Neuronal stem cell (in vitro differentiated cells): ENCODE measurements at regions not wholly inside any gene's neighbourhood (a gene's known extent, or its start where the extent isn't known, plus 50 kb on each side); places are given as distances from the start of the nearest gene placed in this dataset.

ENCODE experiments used
- DNase-seq: peaks from one replicate; pipeline ENCODE4 v3.0.0-alpha.2; 2013; ENCODE audit warnings: low spot score
- H2AFZ ChIP-seq: one replicate; pipeline ENCODE4 v1.6.1; 2013; ENCODE audit warnings: mild to moderate bottlenecking, low read length, inconsistent platforms
- H2AK5ac ChIP-seq: 2 replicates; pipeline ENCODE4 v1.6.1; 2013; ENCODE audit warnings: low read depth, mild to moderate bottlenecking, inconsistent platforms, low read length, moderate library complexity, mixed read lengths
- H2BK120ac ChIP-seq: 2 replicates; pipeline ENCODE4 v1.6.1; 2013; ENCODE audit warnings: low read depth, mild to moderate bottlenecking, inconsistent platforms, low read length, moderate library complexity, mixed read lengths
- H2BK12ac ChIP-seq: one replicate; pipeline ENCODE4 v1.6.1; 2013; ENCODE audit warnings: low read length, inconsistent platforms
- H2BK15ac ChIP-seq: 2 replicates; pipeline ENCODE4 v1.6.1; 2013; ENCODE audit warnings: mild to moderate bottlenecking, low read length, inconsistent platforms, mixed read lengths
- H2BK5ac ChIP-seq: one replicate; pipeline ENCODE4 v1.6.1; 2013; ENCODE audit warnings: inconsistent platforms, mild to moderate bottlenecking, low read length, moderate library complexity
- H3K14ac ChIP-seq: one replicate; pipeline ENCODE4 v1.6.1; 2013; ENCODE audit warnings: low read length, inconsistent platforms
- H3K18ac ChIP-seq: 2 replicates; pipeline ENCODE4 v1.6.1; 2013; ENCODE audit warnings: low read length, inconsistent platforms
- H3K23ac ChIP-seq: 2 replicates; pipeline ENCODE4 v1.6.1; 2013; ENCODE audit warnings: low read depth, mild to moderate bottlenecking, mixed read lengths, low read length, inconsistent platforms; ENCODE audit not compliant: poor library complexity
- H3K27ac ChIP-seq: replicated peaks from 3 replicates; pipeline ENCODE4 v1.5.1; 2013; ENCODE audit warnings: low read length, inconsistent platforms
- H3K27me3 ChIP-seq, 3 experiments: 2 replicates each; pipeline ENCODE4 v1.6.1; 2013; ENCODE audit warnings: low read length in 3 of 3, mild to moderate bottlenecking in 2 of 3, inconsistent platforms in 1 of 3, low read depth in 1 of 3, mixed read lengths in 1 of 3, moderate library complexity in 1 of 3; ENCODE audit not compliant: control insufficient read depth in 3 of 3, insufficient read depth in 3 of 3
- H3K36me3 ChIP-seq, 2 donors: replicated peaks in 1 of 2; 2 replicates each; pipeline ENCODE4 v1.6.1; 2013; ENCODE audit warnings: low read length in 2 of 2; ENCODE audit not compliant: control insufficient read depth in 2 of 2, insufficient read depth in 2 of 2
- H3K4ac ChIP-seq: 2 replicates; pipeline ENCODE4 v1.6.1; 2013; ENCODE audit warnings: inconsistent platforms, mild to moderate bottlenecking, low read length, moderate library complexity
- H3K4me1 ChIP-seq, 2 donors: 1 replicate in 1 of 2; 2 replicates in 1 of 2; pipeline ENCODE4 v1.6.1; 2013; ENCODE audit warnings: low read length in 2 of 2, low read depth in 1 of 2; ENCODE audit not compliant: control insufficient read depth in 2 of 2, insufficient read depth in 1 of 2
- H3K4me2 ChIP-seq: one replicate; pipeline ENCODE4 v1.6.1; 2013; ENCODE audit warnings: mild to moderate bottlenecking, low read length, inconsistent platforms; ENCODE audit not compliant: insufficient read depth, poor library complexity, severe bottlenecking
- H3K4me3 ChIP-seq, 2 donors: 2 replicates each; pipeline ENCODE4 v1.5.1; 2013; ENCODE audit warnings: low read length in 2 of 2, mild to moderate bottlenecking in 2 of 2, inconsistent platforms in 1 of 2, moderate library complexity in 1 of 2
- H3K79me1 ChIP-seq: one replicate; pipeline ENCODE4 v1.6.1; 2013; ENCODE audit warnings: low read depth, mild to moderate bottlenecking, inconsistent platforms, low read length, moderate library complexity
- H3K9ac ChIP-seq: one replicate; pipeline ENCODE4 v1.6.1; 2013; ENCODE audit warnings: mild to moderate bottlenecking, low read depth, low read length, inconsistent platforms; ENCODE audit not compliant: poor library complexity
- H3K9me3 ChIP-seq, 2 donors: replicated peaks in 1 of 2; 2 replicates each; pipeline versions ENCODE3 to v1.6.1; 2013; ENCODE audit warnings: low read length in 2 of 2, mild to moderate bottlenecking in 2 of 2, inconsistent platforms in 1 of 2, low read depth in 1 of 2, mixed read lengths in 1 of 2, moderate library complexity in 1 of 2; ENCODE audit not compliant: control insufficient read depth in 2 of 2, insufficient read depth in 1 of 2
- H4K8ac ChIP-seq: one replicate; pipeline ENCODE4 v1.6.1; 2013; ENCODE audit warnings: low read depth, mild to moderate bottlenecking, inconsistent platforms, low read length, moderate library complexity
- H4K91ac ChIP-seq: one replicate; pipeline ENCODE4 v1.6.1; 2013; ENCODE audit warnings: low read length, low read depth, mild to moderate bottlenecking, inconsistent platforms; ENCODE audit not compliant: poor library complexity
- WGBS, 2 donors: extraction: QIAGEN DNeasy Blood & Tissue Kit; methylation state at CpG; one replicate each; pipeline ENCODE4 v1.1.7; 2013; ENCODE audit warnings: missing lambda C conversion rate in 2 of 2, mixed read lengths in 1 of 2; ENCODE audit not compliant: insufficient read length in 2 of 2, insufficient replicate concordance in 1 of 2; ENCODE audit errors: extremely low coverage in 2 of 2; 5-methylcytosine and 5-hydroxymethylcytosine counted together

- Histone ChIP-seq H3K79me1 (no peaks in the 10 kb centered on the region), H3K4ac (no peak overlapping the region), H3K23ac (no peak overlapping the region), H3K4me1 (peaks cover 7 to 21% of the 10 kb centered on the region in 2 donors), H2AFZ (peak overlapping the region; percentile 43), H2AK5ac (no peak overlapping the region), H3K27ac (no peak overlapping the region), H2BK12ac (no peak overlapping the region), H3K4me2 (no peak overlapping the region), H3K18ac (no peak overlapping the region), H3K14ac (no peak overlapping the region), H3K9me3 (no peaks in the 10 kb centered on the region), H2BK15ac (no peak overlapping the region), H3K36me3 (no peaks in the 10 kb centered on the region), H4K91ac (no peak overlapping the region), H3K9ac (no peak overlapping the region), H3K27me3 (no peaks in the 10 kb centered on the region), H2BK5ac (no peak overlapping the region), H2BK120ac (no peak overlapping the region), H4K8ac (no peak overlapping the region), H3K4me3 (no peak overlapping the region)
- no CpG with 5 or more reads among the region's 1 CpG for WGBS, 2 donors
- no peak for DNase-seq
These were observed 257.8 kb upstream of the VLDLR start for GRCh38 chr9:2363781-2364180.

- Histone ChIP-seq H3K4me1 (no peaks in the 10 kb centered on the region), H2BK15ac (no peak overlapping the region), H3K18ac (no peak overlapping the region), H3K27ac (no peak overlapping the region), H2BK120ac (no peak overlapping the region), H3K9ac (no peak overlapping the region), H2AK5ac (no peak overlapping the region), H3K79me1 (no peaks in the 10 kb centered on the region), H2BK12ac (no peak overlapping the region), H3K4ac (no peak overlapping the region), H3K27me3 (no peaks in the 10 kb centered on the region), H3K14ac (no peak overlapping the region), H3K9me3 (no peaks in the 10 kb centered on the region), H3K4me2 (no peak overlapping the region), H4K8ac (no peak overlapping the region), H3K4me3 (no peak overlapping the region), H3K23ac (no peak overlapping the region), H2AFZ (no peak overlapping the region), H4K91ac (no peak overlapping the region), H3K36me3 (no peaks in the 10 kb centered on the region), H2BK5ac (no peak overlapping the region)
- no peak for DNase-seq
- WGBS, 2 donors, result no CpG with 5 or more reads among the region's 1 CpG
These were observed 253.6 kb upstream of the VLDLR start for GRCh38 chr9:2367970-2368369.

GRCh38 chr9:2373648-2374047 lies 247.9 kb upstream of the VLDLR start:
- H3K14ac ChIP-seq, result no peak overlapping the region
- H3K4me1 ChIP-seq, result no peaks in the 10 kb centered on the region
- no peak overlapping the region for H3K4ac ChIP-seq
- H4K91ac ChIP-seq, result no peak overlapping the region
- H2AK5ac ChIP-seq, result no peak overlapping the region
- WGBS, 2 donors, result no CpG with 5 or more reads among the region's 2 CpGs
- H3K18ac ChIP-seq, result no peak overlapping the region
- H3K9me3 ChIP-seq, result peaks cover 4 to 8% of the 10 kb centered on the region in 2 donors
- H3K79me1 ChIP-seq, result no peaks in the 10 kb centered on the region
- H2BK12ac ChIP-seq, result no peak overlapping the region
- H2AFZ ChIP-seq, result no peak overlapping the region
- no peak for DNase-seq
- H3K4me3 ChIP-seq, result no peak overlapping the region
- no peaks in the 10 kb centered on the region for H3K36me3 ChIP-seq
- H3K23ac ChIP-seq, result no peak overlapping the region
- no peak overlapping the region for H3K9ac ChIP-seq
- no peak overlapping the region for H2BK5ac ChIP-seq
- H3K27ac ChIP-seq, result no peak overlapping the region
- H4K8ac ChIP-seq, result no peak overlapping the region
- H2BK15ac ChIP-seq, result no peak overlapping the region
- no peak overlapping the region for H2BK120ac ChIP-seq
- no peak overlapping the region for H3K4me2 ChIP-seq
- no peaks in the 10 kb centered on the region for H3K27me3 ChIP-seq

- Histone ChIP-seq H3K36me3 (no peaks in the 10 kb centered on the region), H4K8ac (no peak overlapping the region), H2AFZ (no peak overlapping the region), H3K9ac (no peak overlapping the region), H3K18ac (no peak overlapping the region), H3K79me1 (no peaks in the 10 kb centered on the region), H3K27ac (no peak overlapping the region), H3K27me3 (no peaks in the 10 kb centered on the region), H3K4me1 (no peaks in the 10 kb centered on the region), H3K4me3 (no peak overlapping the region), H2BK12ac (no peak overlapping the region), H3K4ac (no peak overlapping the region), H3K4me2 (no peak overlapping the region), H4K91ac (no peak overlapping the region), H2BK120ac (no peak overlapping the region), H2BK15ac (no peak overlapping the region), H3K9me3 (peaks cover 4 to 8% of the 10 kb centered on the region in 2 donors), H2AK5ac (no peak overlapping the region), H3K14ac (no peak overlapping the region), H3K23ac (no peak overlapping the region), H2BK5ac (no peak overlapping the region)
- no peak for DNase-seq
- no CpG with 5 or more reads among the region's 2 CpGs for WGBS, 2 donors
These were observed 246.5 kb upstream of the VLDLR start for GRCh38 chr9:2375114-2375513.
